Head of caudate nucleus (tissue), 42 donors: ENCODE measurements at regions not wholly inside any gene's neighbourhood (a gene's known extent, or its start where the extent isn't known, plus 50 kb on each side); places are given as distances from the start of the nearest gene placed in this dataset.

Experiments
- DNase-seq, 42 donors: peaks; one replicate each; pipeline versions ENCODE4 v3.0.0 to v3.0.0-alpha.2; 2020 to 2021; ENCODE audit warnings: mixed read lengths in 7 of 42
- intact Hi-C: fragments of 100-400 bp; cut with DNase I; formaldehyde crosslinking; loops from one replicate; pipeline ENCODE4 v1.15.0; 2022

DNA sequence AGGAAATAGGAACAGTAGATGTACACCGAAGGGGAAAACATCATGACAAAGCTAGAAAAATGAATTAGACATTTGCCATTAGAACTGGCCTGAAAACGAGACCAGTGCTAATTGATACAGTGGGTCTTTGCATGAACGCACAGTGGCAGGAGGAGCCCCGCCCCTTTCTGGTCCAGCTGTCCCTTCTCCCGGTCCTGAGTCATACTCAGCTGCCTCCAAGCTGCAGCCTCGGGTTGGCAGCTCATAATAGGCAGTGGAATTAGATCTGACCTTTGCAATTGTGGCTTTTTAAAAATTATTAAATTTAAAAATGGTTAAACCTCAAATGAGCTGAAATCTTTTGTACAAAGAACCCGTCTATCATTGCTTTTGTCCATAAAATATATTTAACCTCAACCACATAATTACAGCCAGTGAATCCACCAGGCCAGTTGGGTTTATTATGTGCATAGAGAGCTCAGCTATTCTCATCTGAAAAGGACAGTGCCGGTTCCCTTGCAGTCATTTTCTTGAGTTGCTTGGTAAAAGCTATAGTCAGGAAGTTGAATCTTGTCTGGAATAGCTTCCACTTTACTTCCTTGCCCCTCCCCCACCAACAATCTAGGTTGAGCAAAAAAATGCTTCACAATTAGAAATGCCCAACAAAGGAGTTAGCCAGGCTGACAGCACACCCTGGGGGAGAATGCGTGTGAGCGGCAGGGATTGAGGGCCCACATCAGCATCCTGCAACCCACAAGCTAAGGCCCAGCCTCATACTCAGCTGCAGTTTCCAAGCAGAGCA, 147.1 kb downstream of the BUB3 start:
- peak; percentile 73 to 96 (median 90) for DNase-seq
- intact Hi-C loops = loop anchor here (10.0 kb wide), 1 partner anchor 64 kb away; no protein-coding TSS in a partner anchor

DNA sequence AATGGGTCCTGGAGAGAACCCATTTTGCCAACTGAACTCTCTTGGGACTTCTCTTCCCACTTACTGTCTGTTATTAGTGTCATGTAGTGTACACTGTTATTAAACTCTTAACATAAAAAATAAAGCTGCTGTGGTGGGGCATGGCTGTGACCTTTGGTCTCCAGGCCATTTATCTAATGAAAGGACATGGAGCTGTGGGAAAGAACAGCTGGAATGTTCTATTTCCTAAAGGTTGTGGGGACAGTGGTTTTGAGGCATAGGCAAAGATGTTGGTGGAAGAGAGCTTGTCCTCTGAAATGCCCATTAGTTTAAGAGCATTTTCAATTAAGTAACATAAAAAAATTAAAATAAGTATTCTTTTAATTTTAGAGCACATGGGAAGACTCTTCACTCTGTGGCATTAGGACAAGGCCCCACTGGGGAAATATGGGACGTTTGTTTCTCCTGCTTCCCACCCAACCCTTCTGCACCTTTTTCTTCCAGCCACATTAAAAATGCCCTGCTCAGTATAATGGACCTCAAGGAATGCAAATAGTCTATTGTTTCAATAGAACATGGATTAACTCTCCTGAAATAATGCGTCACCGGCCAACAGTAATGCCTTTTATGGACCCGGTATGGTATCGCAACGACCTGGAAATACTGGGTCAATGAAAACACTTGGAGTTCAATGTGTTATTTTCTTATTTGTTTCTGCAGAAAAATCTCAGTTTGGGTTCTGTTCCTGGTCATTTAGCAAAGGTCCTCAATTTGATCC, 149.6 kb downstream of the BUB3 start:
- intact Hi-C loops = loop anchor here (10.0 kb wide), 1 partner anchor 61 kb away; no protein-coding TSS in a partner anchor
- DNase-seq = no peak

DNA sequence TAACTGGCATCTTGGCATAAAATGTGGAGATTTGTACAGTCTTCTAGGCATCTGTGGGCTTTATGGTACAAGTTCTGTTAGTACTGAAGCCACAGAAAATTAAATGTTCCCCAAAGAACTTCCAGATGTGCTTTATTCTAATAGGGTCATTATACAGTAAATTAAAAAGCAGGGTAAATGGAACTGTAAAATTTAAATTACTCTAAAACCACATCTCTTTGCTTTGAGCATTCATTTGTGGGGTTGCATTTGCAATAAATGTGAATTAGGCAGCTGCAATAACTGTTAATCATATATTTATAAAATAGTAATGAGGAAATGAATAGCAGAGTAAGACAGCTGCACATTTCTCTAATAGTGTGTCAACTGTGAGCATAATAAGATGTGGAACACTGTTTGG, 151.5 kb downstream of the BUB3 start:
- DNase-seq = no peak
- intact Hi-C loops = loop anchor here (10.0 kb wide), 1 partner anchor 59 kb away; no protein-coding TSS in a partner anchor

DNA sequence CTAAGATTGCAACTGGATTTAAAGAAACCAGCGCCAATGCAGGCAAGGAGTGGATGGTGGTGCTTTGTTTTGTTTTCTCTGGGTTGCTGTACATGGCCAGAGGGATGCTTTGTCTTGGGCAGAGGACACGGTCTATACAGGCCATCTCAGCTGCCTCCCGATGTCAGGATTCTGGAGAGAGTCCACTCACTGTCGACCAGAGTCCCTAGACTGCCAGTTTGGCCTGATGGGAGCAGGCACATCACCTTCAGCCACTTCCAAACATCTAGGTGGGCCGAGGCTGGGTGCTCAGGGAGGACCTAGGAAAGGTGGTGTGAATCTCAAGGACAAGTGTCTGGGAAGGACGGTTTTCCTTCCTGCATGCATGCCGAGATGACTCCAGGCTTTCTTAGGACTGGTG, 152.1 kb downstream of the BUB3 start:
- DNase-seq = no peak
- intact Hi-C loops = loop anchor here (10.0 kb wide), 1 partner anchor 59 kb away; no protein-coding TSS in a partner anchor

DNA sequence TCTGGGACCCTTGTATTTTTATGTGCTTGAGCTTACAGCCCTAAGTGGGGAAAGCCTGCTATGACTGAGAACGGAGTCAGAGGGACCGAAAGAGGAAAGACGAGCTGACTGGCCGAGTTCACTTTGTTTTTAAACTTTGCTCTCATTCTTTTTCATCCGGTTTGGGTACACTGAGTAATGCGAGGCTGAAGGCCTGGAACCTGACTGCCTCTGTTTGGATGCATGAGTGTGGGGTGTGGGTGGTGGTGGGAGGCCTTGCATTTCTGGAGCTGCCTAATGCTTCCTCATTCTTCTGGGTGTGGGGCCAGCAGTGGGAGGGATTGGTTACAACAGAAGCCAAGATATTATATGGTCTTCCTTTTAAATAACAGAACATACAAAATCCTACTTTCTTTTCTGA, 155.5 kb downstream of the BUB3 start:
- intact Hi-C loops = loop anchor here (10.0 kb wide), 1 partner anchor 55 kb away; no protein-coding TSS in a partner anchor
- no peak for DNase-seq

DNA sequence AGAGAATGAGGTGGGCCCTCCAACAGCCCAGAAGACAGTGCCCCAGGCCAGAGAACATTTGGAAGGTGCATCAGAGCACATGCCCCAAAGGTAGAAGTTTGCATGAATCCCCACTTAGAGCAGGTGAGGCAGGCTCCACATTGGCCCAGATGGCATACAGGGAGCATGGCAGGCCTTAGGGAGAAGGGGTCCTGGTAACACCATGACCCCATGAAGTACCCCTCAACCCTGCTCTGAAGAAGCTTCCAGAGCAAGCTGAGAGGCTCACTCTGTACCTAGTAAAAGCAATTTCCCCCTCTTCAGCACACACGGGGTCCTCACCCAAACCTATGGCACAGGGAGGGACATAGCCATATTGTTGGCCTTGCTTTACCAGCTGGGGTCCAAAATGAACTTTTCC, 162.6 kb downstream of the BUB3 start:
- intact Hi-C loops = no loop called here
- DNase-seq = no peak

DNA sequence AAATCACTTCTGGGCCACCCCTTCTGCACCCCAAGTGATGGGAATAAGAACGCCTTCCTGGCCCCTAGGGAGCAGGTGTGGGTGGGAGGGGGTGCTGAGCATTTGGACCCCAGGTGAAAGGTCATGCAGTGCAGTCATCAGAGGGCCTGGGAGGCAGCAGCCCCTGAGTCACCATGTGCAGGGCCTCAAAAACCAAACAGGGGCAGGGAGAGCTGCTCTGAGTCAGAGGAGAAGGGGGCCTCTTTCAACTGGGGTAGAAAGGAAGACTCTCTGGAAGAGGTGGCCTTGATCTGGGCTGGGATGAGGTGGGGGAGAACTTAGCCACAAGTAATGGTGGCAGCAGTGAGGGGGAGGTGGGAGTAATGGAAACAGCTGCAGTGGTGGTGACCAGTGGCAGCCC, 164.3 kb downstream of the BUB3 start:
- DNase-seq = no peak
- intact Hi-C loops = no loop called here

DNA sequence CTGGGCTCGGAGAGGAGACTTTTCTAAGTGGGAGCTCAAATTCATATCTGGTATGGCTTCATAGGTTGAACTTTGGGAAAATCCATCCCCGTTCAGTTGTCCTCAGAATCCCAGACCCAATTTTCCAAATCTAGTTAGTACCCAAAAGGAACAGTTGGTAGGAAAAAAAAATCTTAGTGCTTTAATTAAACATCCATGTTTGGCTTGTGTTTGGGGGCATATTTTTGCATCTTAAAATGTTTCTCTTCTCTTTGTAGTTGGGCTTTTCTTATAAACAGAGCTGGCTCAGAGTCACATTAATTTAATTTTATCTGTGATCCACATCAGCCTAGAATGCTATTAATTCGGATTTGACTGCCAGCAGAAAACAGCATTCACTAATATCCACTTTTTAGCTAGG, 165.9 kb downstream of the BUB3 start:
- no peak for DNase-seq
- intact Hi-C loops = no loop called here

DNA sequence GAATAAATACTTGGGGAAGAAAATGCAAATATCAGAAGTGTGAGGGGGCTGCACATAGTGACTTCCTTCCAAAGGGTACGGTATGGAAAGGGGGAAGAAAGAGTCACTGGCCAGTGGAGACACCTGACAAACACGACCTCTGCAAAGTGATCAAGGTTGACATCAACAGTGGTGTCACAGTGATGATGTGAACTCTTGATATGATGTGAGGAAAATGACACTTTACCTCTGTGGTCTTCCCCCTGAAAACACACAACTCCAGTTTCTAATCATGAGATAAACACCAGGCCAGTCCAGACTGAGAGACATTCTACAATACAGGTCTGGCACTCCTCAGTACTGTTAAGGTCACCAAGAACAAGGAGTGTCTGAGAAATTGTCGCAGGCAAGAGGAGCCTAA, 169.7 kb downstream of the BUB3 start:
- DNase-seq = no peak
- intact Hi-C loops = no loop called here

DNA sequence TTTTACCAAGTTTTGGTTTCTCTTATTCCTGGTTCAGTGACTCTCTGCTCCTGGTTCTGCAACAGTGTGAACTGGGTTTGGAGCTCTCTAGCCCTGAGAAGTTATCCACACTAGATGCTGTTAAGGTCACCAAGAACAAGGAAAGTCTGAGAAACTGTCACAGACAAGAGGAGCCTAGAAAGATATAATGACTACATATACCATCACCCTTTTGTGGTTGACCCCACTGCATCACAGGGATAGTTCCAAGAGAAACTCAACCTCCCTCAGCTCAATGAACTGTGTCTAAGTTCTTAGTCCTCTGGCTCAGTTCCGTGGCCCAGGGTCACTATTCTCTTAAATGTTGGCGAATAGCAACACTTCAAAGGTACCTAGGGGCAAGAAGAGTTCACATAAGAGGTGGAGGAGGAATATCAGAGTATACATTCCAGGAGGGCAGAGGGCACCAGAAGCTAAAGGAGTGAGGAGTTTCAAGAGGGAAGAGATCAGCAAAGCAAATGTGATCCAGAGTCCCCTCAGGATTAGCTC, 171.5 kb downstream of the BUB3 start:
- intact Hi-C loops = no loop called here

DNA sequence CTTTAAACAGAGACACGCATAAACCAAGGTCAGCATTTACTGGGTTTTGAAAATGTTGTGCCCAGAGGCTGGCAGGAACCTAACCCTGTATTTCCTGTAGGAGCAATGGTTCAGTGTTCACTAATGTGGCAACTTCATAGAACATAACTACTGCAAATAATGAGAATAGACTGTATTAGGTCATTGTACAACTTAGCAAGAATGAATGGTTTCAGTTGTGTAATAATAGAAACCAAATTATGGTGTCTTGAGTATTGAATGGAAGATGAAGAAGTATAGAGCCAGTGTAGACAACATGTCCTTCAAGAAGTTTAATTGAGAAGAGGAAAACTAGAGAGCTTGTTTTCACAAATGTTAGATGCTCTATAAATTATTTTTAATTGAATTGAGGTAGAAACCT, 172.5 kb downstream of the BUB3 start:
- intact Hi-C loops = no loop called here
- no peak for DNase-seq

More for the DNA sequence above, 171.5 kb downstream of the BUB3 start:
- DNase-seq = no peak

DNA sequence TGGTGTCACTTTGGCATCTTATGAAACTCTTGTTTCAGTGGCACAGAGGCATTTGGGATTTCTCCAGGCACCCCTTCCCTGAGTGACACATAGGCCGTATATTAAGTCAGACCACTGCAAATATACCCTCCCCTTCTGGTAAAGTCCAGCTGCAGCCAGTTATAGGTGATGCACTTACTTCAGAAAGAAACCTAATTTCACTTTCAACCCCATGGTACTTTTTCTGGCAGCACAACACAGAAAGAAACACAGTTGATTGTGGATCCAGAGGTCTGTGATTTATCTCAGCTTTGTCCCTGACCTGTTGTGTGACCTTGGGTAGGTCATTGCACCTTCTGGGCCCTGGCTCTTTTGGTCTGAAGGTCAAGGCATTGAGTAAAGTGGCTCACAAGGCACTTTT, 173.2 kb downstream of the BUB3 start:
- DNase-seq = no peak
- intact Hi-C loops = no loop called here

DNA sequence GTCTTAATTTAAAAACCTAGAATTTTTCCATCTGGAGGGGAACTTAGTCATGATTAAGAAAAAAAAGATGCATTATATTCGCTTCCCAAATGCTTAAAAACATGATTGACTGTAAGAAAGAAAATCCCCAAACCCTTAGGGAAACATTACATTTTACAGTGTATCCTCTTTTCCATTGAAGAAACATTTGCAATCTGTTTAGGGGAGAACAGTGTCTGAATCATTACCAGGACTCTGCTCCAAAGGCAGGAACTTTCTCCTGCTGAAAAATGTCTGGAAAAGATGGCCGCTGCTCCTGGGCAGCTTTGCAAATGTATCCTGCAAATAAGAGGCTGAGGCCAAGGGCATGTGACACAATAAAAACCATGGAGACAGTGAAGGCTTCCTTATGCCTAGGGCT, 173.7 kb downstream of the BUB3 start:
- DNase-seq = no peak

DNA sequence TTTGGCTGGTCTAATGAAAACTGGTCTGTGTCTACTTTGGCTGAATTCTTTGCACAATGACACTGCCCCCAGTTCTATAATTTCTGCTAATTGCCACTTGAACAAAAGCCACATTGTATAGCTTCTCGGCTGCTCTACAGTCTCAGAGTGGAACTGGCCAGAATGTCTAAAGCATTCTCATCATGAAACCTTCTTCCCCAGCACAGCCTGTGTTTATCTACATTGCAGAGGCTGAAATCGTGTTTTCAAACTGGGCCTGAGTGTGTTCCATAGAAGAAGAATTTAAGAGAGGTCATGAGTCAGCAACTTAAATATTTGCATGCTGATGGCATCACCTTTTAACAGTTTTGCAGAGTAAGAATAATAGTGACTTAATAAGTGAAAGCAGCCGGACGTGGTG, 177.2 kb downstream of the BUB3 start:
- DNase-seq = peak in 9 of 42 donors; percentile 10 to 55 (median 21)
- intact Hi-C loops = no loop called here

More for the DNA sequence above, 173.7 kb downstream of the BUB3 start:
- intact Hi-C loops = no loop called here

DNA sequence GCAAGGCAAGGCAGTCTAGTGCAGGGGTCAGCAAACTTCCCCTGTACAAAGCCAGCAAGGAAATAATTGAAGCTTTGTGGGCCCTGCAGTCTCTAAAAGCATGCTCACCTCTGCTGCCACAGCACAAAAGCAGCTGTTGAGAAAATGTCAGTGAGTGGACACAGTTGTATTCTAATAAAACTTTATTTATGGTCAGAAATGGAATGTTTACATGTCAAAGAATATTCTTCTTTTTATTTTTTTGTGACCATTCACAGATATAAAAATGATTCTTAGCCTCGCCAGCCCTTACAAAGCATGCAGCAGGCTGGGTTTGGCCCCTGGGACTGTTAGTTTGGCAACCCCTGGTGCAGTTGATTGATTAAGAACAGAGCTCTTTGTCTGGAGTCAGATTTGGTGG, 192.4 kb downstream of the BUB3 start:
- intact Hi-C loops = no loop called here
- no peak for DNase-seq

DNA sequence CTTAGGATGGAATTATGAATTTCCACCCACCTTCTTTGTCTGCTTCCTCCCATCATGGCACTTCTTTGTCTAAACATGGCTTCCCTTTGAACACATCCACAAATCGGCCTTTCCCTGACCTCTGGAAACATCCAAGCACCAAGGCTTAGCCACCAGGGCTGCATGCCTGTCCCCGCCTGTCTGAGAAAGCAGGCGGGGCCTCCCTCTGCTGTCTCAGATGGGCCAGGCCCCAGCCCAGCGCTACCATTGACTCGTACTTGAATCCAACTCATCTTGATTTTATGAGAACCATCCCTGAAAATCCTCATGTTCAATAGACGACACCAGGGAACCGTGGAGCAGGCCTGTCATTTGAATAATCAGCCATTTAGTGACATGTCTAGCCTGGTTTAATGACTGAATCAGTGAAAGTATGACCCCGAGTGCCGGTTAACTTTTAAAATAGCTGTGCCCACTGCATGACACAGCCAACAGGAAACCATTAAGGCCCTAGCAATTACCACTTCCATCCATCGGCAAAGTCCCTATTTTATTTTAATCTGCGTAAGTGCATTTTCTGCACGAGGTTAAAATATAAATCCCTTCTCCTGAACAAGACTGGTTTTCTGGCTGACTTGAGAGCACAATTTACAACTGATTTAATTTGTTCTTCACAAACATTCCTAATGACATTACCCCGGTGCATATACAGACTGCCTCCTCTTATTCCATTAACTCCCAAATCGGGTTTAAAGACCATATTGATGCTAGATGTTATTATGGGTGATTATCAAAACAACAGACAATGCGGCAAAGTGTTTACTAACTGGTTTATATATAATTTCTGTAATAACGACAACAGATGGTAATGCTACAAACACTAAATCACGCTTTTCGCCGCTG, 194.7 kb downstream of the BUB3 start:
- intact Hi-C loops = no loop called here
- DNase-seq = no peak

DNA sequence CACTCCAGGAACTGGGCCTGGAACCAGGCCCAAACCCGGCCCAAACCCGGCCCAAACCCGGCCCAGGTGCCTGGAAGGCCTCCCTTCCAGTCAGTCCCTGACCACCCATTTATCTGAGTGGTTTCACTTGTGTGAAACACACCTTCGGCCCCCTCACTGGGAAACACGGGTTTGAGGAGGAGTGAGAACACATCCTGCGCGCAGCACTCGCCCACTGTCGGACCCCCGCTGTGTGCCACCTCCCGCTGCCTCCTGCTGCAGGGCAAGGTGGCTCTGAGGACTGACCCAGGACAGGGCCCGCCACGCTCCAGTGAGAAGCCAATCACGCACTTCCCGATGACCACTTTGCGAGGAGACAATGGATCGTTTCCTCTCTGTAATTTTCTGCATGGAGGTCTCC, 197.5 kb downstream of the BUB3 start:
- intact Hi-C loops = no loop called here
- no peak for DNase-seq

DNA sequence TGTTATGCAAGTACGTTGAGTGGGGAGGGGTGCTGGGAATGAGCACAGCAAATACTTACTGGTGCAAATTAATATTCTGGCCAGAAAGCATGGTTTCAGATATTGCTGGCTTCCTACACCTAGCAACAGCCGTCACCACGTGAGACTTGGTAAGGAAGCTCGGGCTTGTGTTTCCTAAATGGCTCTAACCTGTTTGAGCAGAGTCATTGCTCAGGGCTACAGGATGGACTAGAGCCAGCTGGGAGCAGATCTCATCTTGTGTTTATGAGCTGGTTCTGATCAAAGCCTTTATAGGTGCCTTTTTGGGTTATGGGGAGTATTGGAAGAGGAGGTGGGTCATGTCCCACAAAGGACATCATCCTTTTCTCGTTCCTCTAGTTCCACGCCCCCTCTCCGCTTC, 200.3 kb downstream of the BUB3 start:
- intact Hi-C loops = no loop called here
- DNase-seq = no peak
